IMR-90 (cell line): ENCODE measurements at regions not wholly inside any gene's neighbourhood (a gene's known extent, or its start where the extent isn't known, plus 50 kb on each side); places are given as distances from the start of the nearest gene placed in this dataset.

Experiments
- ATAC-seq: fragments of 200-7000 bp; cut with Tn5 transposase; 2 replicates; pipeline ENCODE4 v1.9.1; 2020; ENCODE audit warnings: low read depth, mild to moderate bottlenecking, moderate library complexity
- BruUV-seq: library from RNA; stranded (reverse); fragments of 400-500 nt; replicated peaks from 2 replicates; lab custom pipeline; 2021; lab: Mats Ljungman, UMichigan
- CTCF ChIA-PET: fragments of 300-600 bp; formaldehyde crosslinking; extraction: SDS; loops from one replicate; lab custom pipeline; 2021; ENCODE audit warnings: antibody characterized with exemption; lab: Yijun Ruan, JAX
- POLR2A ChIA-PET: fragments of 300-600 bp; sonication (Branson Sonifier 250); formaldehyde crosslinking; loops from one replicate; lab custom pipeline; 2022; ENCODE audit warnings: antibody characterized with exemption; ENCODE audit not compliant: unreplicated experiment; lab: Charles Lee
- DNase-seq: peaks from one replicate; pipeline ENCODE4 v3.0.0; 2013
- H2AFZ ChIP-seq: replicated peaks from 2 replicates; pipeline ENCODE3; 2013; ENCODE audit warnings: low read length, mild to moderate bottlenecking; ENCODE audit not compliant: poor library complexity
- H2AK5ac ChIP-seq: 2 replicates; pipeline ENCODE4 v1.6.1; 2013; ENCODE audit warnings: low read depth, low read length, inconsistent platforms
- H2AK9ac ChIP-seq: replicated peaks from 2 replicates; pipeline ENCODE3; 2013; ENCODE audit warnings: mild to moderate bottlenecking, low read depth, low read length, moderate library complexity; ENCODE audit not compliant: poor library complexity
- H2BK120ac ChIP-seq: 2 replicates; pipeline ENCODE4 v1.6.1; 2013; ENCODE audit warnings: low read depth, low read length, inconsistent platforms
- H2BK15ac ChIP-seq: 3 replicates; pipeline ENCODE4 v1.6.1; 2013; ENCODE audit warnings: low read depth, low read length, inconsistent platforms
- H2BK20ac ChIP-seq: 2 replicates; pipeline ENCODE4 v1.6.1; 2013; ENCODE audit warnings: low read depth, mild to moderate bottlenecking, inconsistent platforms, low read length, moderate library complexity
- H2BK5ac ChIP-seq: 2 replicates; pipeline ENCODE4 v1.6.1; 2013; ENCODE audit warnings: mild to moderate bottlenecking, low read depth, low read length, inconsistent platforms; ENCODE audit not compliant: poor library complexity, severe bottlenecking
- H3K14ac ChIP-seq: replicated peaks from 2 replicates; pipeline ENCODE4 v1.6.1; 2013; ENCODE audit warnings: low read depth, low read length, inconsistent platforms
- H3K18ac ChIP-seq: 2 replicates; pipeline ENCODE4 v1.6.1; 2013; ENCODE audit warnings: low read depth, low read length, control low read depth
- H3K23ac ChIP-seq: 2 replicates; pipeline ENCODE4 v1.6.1; 2013; ENCODE audit warnings: low read depth, low read length, inconsistent platforms
- H3K27ac ChIP-seq: 2 replicates; pipeline ENCODE4 v1.5.1; 2013; ENCODE audit warnings: mild to moderate bottlenecking, control low read depth, low read length; ENCODE audit not compliant: insufficient read depth
- H3K27me3 ChIP-seq: 2 replicates; pipeline ENCODE4 v1.6.1; 2013; ENCODE audit warnings: low read length; ENCODE audit not compliant: control insufficient read depth, insufficient read depth
- H3K36me3 ChIP-seq: 2 replicates; pipeline ENCODE4 v1.6.1; 2013; ENCODE audit warnings: low read length, mixed read lengths; ENCODE audit not compliant: control insufficient read depth, insufficient read depth
- H3K4ac ChIP-seq: 2 replicates; pipeline ENCODE4 v1.6.1; 2013; ENCODE audit warnings: low read depth, low read length, inconsistent platforms
- H3K4me1 ChIP-seq: 2 replicates; pipeline ENCODE4 v1.6.1; 2013; ENCODE audit warnings: low read length, mixed read lengths; ENCODE audit not compliant: control insufficient read depth, insufficient read depth
- H3K4me2 ChIP-seq: 2 replicates; pipeline ENCODE4 v1.6.1; 2013; ENCODE audit warnings: low read depth, mild to moderate bottlenecking, control low read depth, low read length, moderate library complexity
- H3K4me3 ChIP-seq: 2 replicates; pipeline ENCODE4 v1.5.1; 2013; ENCODE audit warnings: low read depth, mild to moderate bottlenecking, control low read depth, low read length, moderate library complexity; ENCODE audit not compliant: insufficient read depth
- H3K56ac ChIP-seq: 2 replicates; pipeline ENCODE4 v1.6.1; 2013; ENCODE audit warnings: low read length, inconsistent platforms; ENCODE audit not compliant: insufficient read depth; ENCODE audit errors: extremely low read depth
- H3K79me1 ChIP-seq, 2 experiments: 2 replicates each; pipeline ENCODE4 v1.6.1; 2013; ENCODE audit warnings: low read length in 2 of 2, inconsistent platforms in 1 of 2, low read depth in 1 of 2
- H3K9ac ChIP-seq: 2 replicates; pipeline ENCODE4 v1.6.1; 2013; ENCODE audit warnings: low read depth, low read length, control low read depth
- H3K9me1 ChIP-seq: 2 replicates; pipeline ENCODE4 v1.6.1; 2013; ENCODE audit warnings: low read length, inconsistent platforms; ENCODE audit not compliant: insufficient read depth
- H3K9me3 ChIP-seq: 2 replicates; pipeline ENCODE4 v1.6.1; 2013; ENCODE audit warnings: low read length; ENCODE audit not compliant: control insufficient read depth, insufficient read depth
- H4K20me1 ChIP-seq: 2 replicates; pipeline ENCODE4 v1.6.1; 2013; ENCODE audit warnings: low read length, inconsistent platforms; ENCODE audit not compliant: insufficient read depth
- H4K5ac ChIP-seq: 2 replicates; pipeline ENCODE4 v1.6.1; 2013; ENCODE audit warnings: mild to moderate bottlenecking, low read depth, low read length, control low read depth
- H4K8ac ChIP-seq, 2 experiments: 2 replicates each; pipeline ENCODE4 v1.6.1; 2013; ENCODE audit warnings: low read depth in 2 of 2, low read length in 2 of 2, control low read depth in 1 of 2, inconsistent platforms in 1 of 2
- H4K91ac ChIP-seq: 2 replicates; pipeline ENCODE4 v1.6.1; 2013; ENCODE audit warnings: low read depth, low read length, inconsistent platforms; ENCODE audit not compliant: insufficient read depth
- BHLHE40 ChIP-seq: fragments of 150-350 bp; IDR thresholded peaks from 2 replicates; pipeline ENCODE4 v1.6.1; 2016; ENCODE audit warnings: mild to moderate bottlenecking, low read depth, low read length
- CEBPB ChIP-seq: IDR thresholded peaks from 2 replicates; pipeline ENCODE4 v1.6.1; 2012; ENCODE audit warnings: low read depth, low read length, improper control_type of control experiment
- CHD1 ChIP-seq: IDR thresholded peaks from 2 replicates; pipeline ENCODE4 v1.6.1; 2012; ENCODE audit warnings: low read depth, low read length, improper control_type of control experiment
- ELK1 ChIP-seq: fragments of 150-350 bp; IDR thresholded peaks from 2 replicates; pipeline ENCODE4 v1.6.1; 2016; ENCODE audit warnings: low read depth, mild to moderate bottlenecking, low read length, moderate library complexity, borderline replicate concordance
- FOS ChIP-seq: fragments of 150-350 bp; IDR thresholded peaks from 2 replicates; pipeline ENCODE4 v1.6.1; 2016; ENCODE audit warnings: low read depth, low read length
- MAFK ChIP-seq: IDR thresholded peaks from 2 replicates; pipeline ENCODE4 v1.6.1; 2012; ENCODE audit warnings: low read depth, low read length, improper control_type of control experiment
- MAZ ChIP-seq: IDR thresholded peaks from 2 replicates; pipeline ENCODE4 v1.6.1; 2012; ENCODE audit warnings: low read depth, mild to moderate bottlenecking, low read length, improper control_type of control experiment, moderate library complexity, borderline replicate concordance
- MXI1 ChIP-seq: IDR thresholded peaks from 2 replicates; pipeline ENCODE4 v1.6.1; 2012; ENCODE audit warnings: low read depth, mild to moderate bottlenecking, low read length, moderate library complexity, borderline replicate concordance
- NFE2L2 ChIP-seq: fragments of 150-350 bp; IDR thresholded peaks from 2 replicates; pipeline ENCODE4 v1.6.1; 2016; ENCODE audit warnings: low read depth, mild to moderate bottlenecking, low read length
- POLR2A ChIP-seq: IDR thresholded peaks from 2 replicates; pipeline ENCODE4 v1.6.1; 2012; ENCODE audit warnings: mild to moderate bottlenecking, low read depth, low read length
- RAD21 ChIP-seq: IDR thresholded peaks from 2 replicates; pipeline ENCODE4 v1.6.1; 2012; ENCODE audit warnings: low read length, improper control_type of control experiment
- RCOR1 ChIP-seq: IDR thresholded peaks from 2 replicates; pipeline ENCODE4 v1.6.1; 2012; ENCODE audit warnings: mild to moderate bottlenecking, low read length, improper control_type of control experiment; ENCODE audit not compliant: insufficient replicate concordance
- RFX5 ChIP-seq: IDR thresholded peaks from 2 replicates; pipeline ENCODE4 v1.8.0; 2012; ENCODE audit warnings: low read depth, mild to moderate bottlenecking, low read length, moderate library complexity
- SMC3 ChIP-seq: fragments of 150-350 bp; IDR thresholded peaks from 2 replicates; pipeline ENCODE4 v1.6.1; 2016; ENCODE audit warnings: low read depth, mild to moderate bottlenecking, antibody characterized with exemption, low read length, moderate library complexity
- USF2 ChIP-seq: fragments of 150-350 bp; IDR thresholded peaks from 2 replicates; pipeline ENCODE4 v1.6.1; 2017; ENCODE audit warnings: mild to moderate bottlenecking, antibody characterized with exemption, low read length, low read depth
- WGBS, 2 experiments: methylation state at CpG; one replicate each; pipeline versions ENCODE4 v1.1.5 to v1.1.7; 2013; ENCODE audit warnings: missing lambda C conversion rate in 2 of 2; ENCODE audit not compliant: insufficient read length in 1 of 2; ENCODE audit errors: extremely low coverage in 2 of 2; 5-methylcytosine and 5-hydroxymethylcytosine counted together
- dilution Hi-C: fragments of 300-500 bp; cut with HindIII; formaldehyde crosslinking; loops from one replicate; pipeline ENCODE4 v1.14.3; 2018; ENCODE audit warnings: low sequenced_read_pairs; ENCODE audit not compliant: unreplicated experiment
- in situ Hi-C: fragments of 300-500 bp; cut with MboI; formaldehyde crosslinking; loops from 3 replicates; pipeline ENCODE4 v1.14.3; 2019; ENCODE audit warnings: low sequenced_read_pairs, inconsistent platforms, mixed read lengths
- intact Hi-C: fragments of 100-400 bp; cut with micrococcal nuclease; formaldehyde crosslinking; loops from 2 replicates; pipeline ENCODE4 v1.10.0; 2022
- TF ChIP-seq, protein P1 (sequence below): conservative IDR thresholded peaks from 2 replicates; pipeline ENCODE4 v1.5.1; 2012; ENCODE audit warnings: mild to moderate bottlenecking, low read depth, low read length, improper control_type of control experiment

GRCh38 chr4:31171362-31171761 lies 451.2 kb downstream of the PCDH7 start:
- Histone ChIP-seq H4K91ac (no peak overlapping the region), H3K4me2 (no peak overlapping the region), H3K27ac (no peak overlapping the region), H3K9me1 (no peaks in the 10 kb centered on the region), H3K18ac (no peak overlapping the region), H4K20me1 (no peaks in the 10 kb centered on the region), H3K4me1 (no peaks in the 10 kb centered on the region), H2AFZ (no peak overlapping the region), H3K36me3 (no peaks in the 10 kb centered on the region), H2AK5ac (no peak overlapping the region), H2AK9ac (no peak overlapping the region), H3K9me3 (no peaks in the 10 kb centered on the region), H3K4me3 (no peak overlapping the region), H3K56ac (no peak overlapping the region), H3K14ac (no peak overlapping the region), H2BK120ac (no peak overlapping the region), H3K4ac (no peak overlapping the region), H2BK20ac (no peak overlapping the region), H3K9ac (no peak overlapping the region), H4K5ac (no peak overlapping the region), H3K79me1 (no peaks in the 10 kb centered on the region), H2BK5ac (peak overlapping the region; percentile 62), H3K27me3 (no peaks in the 10 kb centered on the region; the same call in 1 of the 2 replicates), H3K23ac (no peak overlapping the region), H4K8ac (no peak overlapping the region), H2BK15ac (no peak overlapping the region)
- dilution Hi-C loops (no loop called here), intact Hi-C loops (no loop called here), in situ Hi-C loops (no loop called here)
- ChIA-PET POLR2A (no interaction called here), CTCF (no interaction called here)
- no CpG with 5 or more reads among the region's 4 CpGs for WGBS, 2 experiments
- DNase-seq, result no peak
- TF ChIP-seq NFE2L2 (no peak), CEBPB (no peak), RFX5 (no peak), FOS (no peak), RAD21 (no peak), MXI1 (no peak), RCOR1 (no peak), MAFK (no peak), CHD1 (no peak), MAZ (no peak), SMC3 (no peak), POLR2A (no peak), ELK1 (no peak), USF2 (no peak), BHLHE40 (no peak)
- TF ChIP-seq, protein P1, sequence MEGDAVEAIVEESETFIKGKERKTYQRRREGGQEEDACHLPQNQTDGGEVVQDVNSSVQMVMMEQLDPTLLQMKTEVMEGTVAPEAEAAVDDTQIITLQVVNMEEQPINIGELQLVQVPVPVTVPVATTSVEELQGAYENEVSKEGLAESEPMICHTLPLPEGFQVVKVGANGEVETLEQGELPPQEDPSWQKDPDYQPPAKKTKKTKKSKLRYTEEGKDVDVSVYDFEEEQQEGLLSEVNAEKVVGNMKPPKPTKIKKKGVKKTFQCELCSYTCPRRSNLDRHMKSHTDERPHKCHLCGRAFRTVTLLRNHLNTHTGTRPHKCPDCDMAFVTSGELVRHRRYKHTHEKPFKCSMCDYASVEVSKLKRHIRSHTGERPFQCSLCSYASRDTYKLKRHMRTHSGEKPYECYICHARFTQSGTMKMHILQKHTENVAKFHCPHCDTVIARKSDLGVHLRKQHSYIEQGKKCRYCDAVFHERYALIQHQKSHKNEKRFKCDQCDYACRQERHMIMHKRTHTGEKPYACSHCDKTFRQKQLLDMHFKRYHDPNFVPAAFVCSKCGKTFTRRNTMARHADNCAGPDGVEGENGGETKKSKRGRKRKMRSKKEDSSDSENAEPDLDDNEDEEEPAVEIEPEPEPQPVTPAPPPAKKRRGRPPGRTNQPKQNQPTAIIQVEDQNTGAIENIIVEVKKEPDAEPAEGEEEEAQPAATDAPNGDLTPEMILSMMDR, result no peak
- no peak for ATAC-seq
- no TSS peak for BruUV-seq
